Prostate gland (tissue), 2 donors: ENCODE measurements at regions not wholly inside any gene's neighbourhood (a gene's known extent, or its start where the extent isn't known, plus 50 kb on each side); places are given as distances from the start of the nearest gene placed in this dataset.

Source experiments
- DNase-seq: peaks from one replicate; pipeline ENCODE4 v3.0.0-alpha.2; 2019; ENCODE audit warnings: low spot score
- H3K27ac ChIP-seq, 2 donors: fragments of 200-600 bp; sonication (generic); 2 replicates each; pipeline ENCODE4 v1.5.1; 2017 to 2019
- H3K27me3 ChIP-seq: fragments of 200-600 bp; sonication (generic); replicated peaks from 2 replicates; pipeline ENCODE4 v1.5.1; 2019; ENCODE audit not compliant: insufficient read depth
- H3K36me3 ChIP-seq, 2 donors: fragments of 200-600 bp; sonication (generic); 1 replicate in 1 of 2; 2 replicates in 1 of 2; pipeline versions ENCODE4 v1.5.1 to v1.8.1; 2017 to 2019
- H3K4me1 ChIP-seq: fragments of 200-600 bp; sonication (generic); replicated peaks from 2 replicates; pipeline ENCODE4 v1.5.1; 2019
- H3K4me3 ChIP-seq, 2 donors: fragments of 200-600 bp; sonication (generic); 2 replicates each; pipeline ENCODE4 v1.5.1; 2017 to 2019
- H3K9me3 ChIP-seq: fragments of 200-600 bp; sonication (generic); 2 replicates; pipeline ENCODE4 v1.5.1; 2017
- CTCF ChIP-seq, 4 experiments: fragments of 200-600 bp in 2 of 4; fragments of 450-650 bp in 2 of 4; sonication (generic) in 2 of 4; IDR thresholded peaks; 1 replicate in 3 of 4; 2 replicates in 1 of 4; pipeline ENCODE4 v1.5.1; 2016 to 2019; ENCODE audit warnings: antibody characterized with exemption in 4 of 4, mild to moderate bottlenecking in 2 of 4, moderate library complexity in 2 of 4
- POLR2A ChIP-seq: fragments of 450-650 bp; IDR thresholded peaks from one replicate; pipeline ENCODE4 v1.6.1; 2016; ENCODE audit warnings: antibody characterized with exemption, mild to moderate bottlenecking
- POLR2AphosphoS5 ChIP-seq: sonication (generic); formaldehyde crosslinking; IDR thresholded peaks from one replicate; pipeline ENCODE4 v1.6.1; 2017; ENCODE audit warnings: antibody characterized with exemption
- WGBS: methylation state at CpG from one replicate; pipeline ENCODE4 v1.1.5; 2018; 5-methylcytosine and 5-hydroxymethylcytosine counted together
- intact Hi-C: fragments of 100-400 bp; cut with DNase I; formaldehyde crosslinking; loops from one replicate; pipeline ENCODE4 v1.14.2; 2022

- no peaks in the 10 kb centered on the region for H3K36me3 ChIP-seq
- no peaks in the 10 kb centered on the region for H3K4me1 ChIP-seq
- no peak overlapping the region for H3K4me3 ChIP-seq
- H3K9me3 ChIP-seq = no peaks in the 10 kb centered on the region
- 49% methylated on average over 2 of the region's 2 CpGs for WGBS
- no peak for DNase-seq
- intact Hi-C loops = no loop called here
- TF ChIP-seq POLR2A (no peak), POLR2AphosphoS5 (no peak), CTCF (IDR thresholded peaks at IDR 0.05) (no peak)
- no peaks in the 10 kb centered on the region for H3K27me3 ChIP-seq
- H3K27ac ChIP-seq = no peak overlapping the region
Measured at GRCh38 chr5:90109285-90109684, 300.3 kb downstream of the CETN3 start.

- no peak overlapping the region for H3K4me3 ChIP-seq
- intact Hi-C loops = no loop called here
- no peak for DNase-seq
- no peaks in the 10 kb centered on the region for H3K36me3 ChIP-seq
- H3K4me1 ChIP-seq = no peaks in the 10 kb centered on the region
- H3K27ac ChIP-seq = no peak overlapping the region
- H3K9me3 ChIP-seq = no peaks in the 10 kb centered on the region
- TF ChIP-seq POLR2A (no peak), CTCF (IDR thresholded peaks at IDR 0.05) (no peak), POLR2AphosphoS5 (no peak)
- H3K27me3 ChIP-seq = no peaks in the 10 kb centered on the region
Measured at GRCh38 chr5:90099099-90099498, 310.5 kb downstream of the CETN3 start.

GRCh38 chr5:90097082-90097477 lies 312.5 kb downstream of the CETN3 start:
- TF ChIP-seq CTCF (IDR thresholded peaks at IDR 0.05) (no peak), POLR2AphosphoS5 (no peak), POLR2A (no peak)
- no peak overlapping the region for H3K27ac ChIP-seq
- 97% methylated on average over 4 of the region's 4 CpGs for WGBS
- no peaks in the 10 kb centered on the region for H3K27me3 ChIP-seq
- H3K9me3 ChIP-seq = no peaks in the 10 kb centered on the region
- no peak overlapping the region for H3K4me3 ChIP-seq
- H3K4me1 ChIP-seq = no peaks in the 10 kb centered on the region
- DNase-seq = no peak
- intact Hi-C loops = no loop called here
- H3K36me3 ChIP-seq = no peaks in the 10 kb centered on the region

DNA sequence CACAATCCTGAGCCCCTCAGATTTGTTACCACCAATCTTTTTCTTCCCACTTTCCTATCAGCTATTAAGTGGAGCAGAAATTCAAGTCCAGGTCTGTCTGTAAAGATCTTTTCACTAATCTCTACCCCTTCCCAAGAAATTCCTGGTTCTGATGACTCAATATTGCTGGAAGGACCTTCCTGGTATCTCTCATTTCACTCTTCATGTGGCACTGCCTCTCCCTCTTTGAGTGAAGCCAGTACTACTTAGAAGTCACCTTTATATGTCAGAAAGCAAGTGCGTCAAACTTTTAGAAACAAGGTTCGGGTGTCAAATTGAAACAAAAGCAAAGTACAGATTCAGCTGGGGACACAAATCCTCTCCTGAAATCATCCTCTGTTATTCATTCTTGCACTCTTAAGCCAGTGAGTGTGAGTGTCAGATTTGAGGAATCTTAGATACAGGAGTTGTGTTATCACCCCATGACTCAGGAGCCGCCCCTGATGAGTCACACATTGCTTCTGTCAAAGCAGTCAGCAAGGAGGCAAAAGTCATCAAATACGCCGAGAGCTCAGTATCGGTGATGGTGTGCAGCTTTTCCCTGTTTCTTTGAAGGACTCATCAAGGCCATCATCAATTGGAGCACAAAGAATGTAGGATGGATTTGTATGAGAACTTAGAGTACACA lies 313.0 kb downstream of the CETN3 start:
- H3K27me3 ChIP-seq = no peaks in the 10 kb centered on the region
- no peak for DNase-seq
- intact Hi-C loops = no loop called here
- 94% methylated on average over 6 of the region's 6 CpGs for WGBS
- TF ChIP-seq CTCF (IDR thresholded peaks at IDR 0.05) (no peak), POLR2AphosphoS5 (no peak), POLR2A (no peak)
- H3K4me1 ChIP-seq = no peaks in the 10 kb centered on the region
- no peaks in the 10 kb centered on the region for H3K36me3 ChIP-seq
- no peaks in the 10 kb centered on the region for H3K9me3 ChIP-seq
- no peak overlapping the region for H3K4me3 ChIP-seq
- H3K27ac ChIP-seq = no peak overlapping the region

DNA sequence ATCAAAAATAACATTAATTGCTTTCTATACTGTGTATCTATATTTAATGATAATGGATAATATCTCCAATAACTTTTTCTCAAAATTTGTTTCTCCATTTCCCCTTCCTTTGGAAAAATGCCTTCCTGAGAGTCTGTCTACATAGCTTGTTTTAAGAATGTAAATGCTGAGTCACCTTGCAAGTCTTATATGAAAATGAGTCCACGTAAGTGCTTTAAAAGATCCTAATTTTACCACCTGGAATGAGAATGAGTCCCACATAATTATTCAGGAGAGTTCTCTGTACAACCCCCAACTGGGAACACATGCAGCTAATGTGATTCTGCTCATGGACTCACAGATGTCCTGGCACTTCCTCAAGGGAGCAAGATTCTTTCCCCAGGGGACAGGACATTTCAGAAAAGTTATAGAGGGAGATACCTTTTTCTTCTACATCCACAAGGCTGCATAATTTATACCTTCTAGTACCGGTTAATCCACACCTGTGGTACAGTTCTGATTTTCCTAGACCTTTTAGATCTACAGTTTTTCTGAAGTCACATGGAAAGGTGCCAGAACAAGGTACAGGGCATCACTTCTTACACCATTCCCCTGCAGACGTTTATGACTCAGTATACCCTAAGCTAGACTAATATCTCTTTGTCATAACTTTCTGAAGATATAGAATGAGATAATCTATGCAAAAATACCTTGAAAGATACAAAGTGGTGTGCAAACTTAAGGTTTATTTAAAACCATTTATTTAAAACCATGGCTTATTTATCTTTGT lies 314.1 kb downstream of the CETN3 start:
- no peaks in the 10 kb centered on the region for H3K36me3 ChIP-seq
- intact Hi-C loops = no loop called here
- no peaks in the 10 kb centered on the region for H3K9me3 ChIP-seq
- 61% methylated on average over 3 of the region's 3 CpGs for WGBS
- TF ChIP-seq CTCF (IDR thresholded peaks at IDR 0.05) (no peak), POLR2AphosphoS5 (no peak), POLR2A (no peak)
- H3K4me1 ChIP-seq = no peaks in the 10 kb centered on the region
- no peaks in the 10 kb centered on the region for H3K27me3 ChIP-seq
- H3K27ac ChIP-seq = no peak overlapping the region
- DNase-seq = no peak
- no peak overlapping the region for H3K4me3 ChIP-seq
